ENCODE measurements at regions not wholly inside any gene's neighbourhood (a gene's known extent, or its start where the extent isn't known, plus 50 kb on each side); places are given as distances from the start of the nearest gene placed in this dataset.

GRCh38 chr14:61642614-61642982 lies 52.7 kb upstream of the HIF1A start:
- Histone ChIP-seq H3K9me3 (ENCODE audit: insufficient read depth, low read depth, low read length) (no peaks in the 10 kb centered on the region), H3K36me3 (ENCODE audit: insufficient read depth, low read length) (no peaks in the 10 kb centered on the region), H3K9ac (ENCODE audit: low read length) (no peak overlapping the region), H3K4me2 (ENCODE audit: low read length) (no peak overlapping the region), H3K27ac (ENCODE audit: low read depth, low read length) (no peak overlapping the region), H3K79me2 (ENCODE audit: insufficient read depth, low read length) (no peaks in the 10 kb centered on the region), H4K20me1 (ENCODE audit: insufficient read depth, low read length) (no peaks in the 10 kb centered on the region), H3K4me3 (ENCODE audit: insufficient read depth, low read depth, low read length) (no peak overlapping the region), H2AFZ (ENCODE audit: low read depth, low read length) (no peak overlapping the region), H3K4me1 (ENCODE audit: insufficient read depth, low read length) (no peaks in the 10 kb centered on the region), H3K27me3 (ENCODE audit: insufficient read depth, low read length) (no peaks in the 10 kb centered on the region)
- Mint-ChIP-seq H3K9me3 (ENCODE audit: unreplicated experiment) (peaks cover 4% of the 10 kb centered on the region), H3K4me1 (ENCODE audit: low read depth, unreplicated experiment) (peaks cover 25% of the 10 kb centered on the region), H3K27ac (ENCODE audit: unreplicated experiment) (peak overlapping the region; percentile 98), H3K36me3 (ENCODE audit: low read depth, unreplicated experiment) (no peaks in the 10 kb centered on the region), H3K27me3 (ENCODE audit: low read depth, unreplicated experiment) (no peaks in the 10 kb centered on the region), H3K4me3 (ENCODE audit: unreplicated experiment) (no peak overlapping the region)
- FAIRE-seq = no peak
- no peak for DNase-seq (ENCODE audit: low read depth)
- TF ChIP-seq CTCF (IDR thresholded peaks at IDR 0.05; ENCODE audit: insufficient read depth, low read depth, low read length) = no peak
- no peak for TF ChIP-seq EZH2 (IDR thresholded peaks at IDR 0.05; ENCODE audit: insufficient read depth, low read length)

DNA sequence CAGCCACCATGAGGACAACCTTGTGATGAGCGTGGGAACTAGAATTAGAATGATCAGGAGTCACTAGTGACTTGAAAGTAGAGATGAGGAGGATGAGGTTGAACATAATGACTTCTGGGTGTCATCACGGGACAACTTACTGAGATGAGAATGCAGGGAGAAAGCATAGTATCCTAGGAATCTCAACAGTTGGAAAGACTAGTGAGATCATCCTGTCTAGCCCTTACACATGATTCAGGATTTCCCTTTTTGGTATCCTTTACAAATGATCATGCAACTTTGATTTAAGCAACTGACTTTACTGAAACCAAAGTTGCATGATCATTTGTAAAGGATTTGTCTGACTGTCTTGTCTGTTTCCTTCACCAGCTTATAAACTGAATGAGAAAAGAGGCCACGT lies 51.8 kb upstream of the HIF1A start:
- peak overlapping the region; percentile 98 for H3K27ac Mint-ChIP-seq (ENCODE audit: unreplicated experiment)
- no peaks in the 10 kb centered on the region for H3K79me2 ChIP-seq (ENCODE audit: insufficient read depth, low read length)
- DNase-seq (ENCODE audit: low read depth) = peak; percentile 44
- no peak overlapping the region for H3K4me2 ChIP-seq (ENCODE audit: low read length)
- H4K20me1 ChIP-seq (ENCODE audit: insufficient read depth, low read length) = no peaks in the 10 kb centered on the region
- H3K4me3 ChIP-seq (ENCODE audit: insufficient read depth, low read depth, low read length) = no peak overlapping the region
- H3K27ac ChIP-seq (ENCODE audit: low read depth, low read length) = no peak overlapping the region
- no peak overlapping the region for H2AFZ ChIP-seq (ENCODE audit: low read depth, low read length)
- H3K4me1 ChIP-seq (ENCODE audit: insufficient read depth, low read length) = no peaks in the 10 kb centered on the region
- H3K27me3 Mint-ChIP-seq (ENCODE audit: low read depth, unreplicated experiment) = no peaks in the 10 kb centered on the region
- peaks cover 25% of the 10 kb centered on the region for H3K4me1 Mint-ChIP-seq (ENCODE audit: low read depth, unreplicated experiment)
- no peaks in the 10 kb centered on the region for H3K36me3 Mint-ChIP-seq (ENCODE audit: low read depth, unreplicated experiment)
- H3K9ac ChIP-seq (ENCODE audit: low read length) = no peak overlapping the region
- peak; percentile 54 for FAIRE-seq
- H3K4me3 Mint-ChIP-seq (ENCODE audit: unreplicated experiment) = peak overlapping the region; percentile 55
- H3K9me3 Mint-ChIP-seq (ENCODE audit: unreplicated experiment) = peaks cover 4% of the 10 kb centered on the region
- no peak for TF ChIP-seq EZH2 (IDR thresholded peaks at IDR 0.05; ENCODE audit: insufficient read depth, low read length)
- TF ChIP-seq CTCF (IDR thresholded peaks at IDR 0.05; ENCODE audit: insufficient read depth, low read depth, low read length) = no peak
- no peaks in the 10 kb centered on the region for H3K27me3 ChIP-seq (ENCODE audit: insufficient read depth, low read length)
- no peaks in the 10 kb centered on the region for H3K36me3 ChIP-seq (ENCODE audit: insufficient read depth, low read length)
- H3K9me3 ChIP-seq (ENCODE audit: insufficient read depth, low read depth, low read length) = no peaks in the 10 kb centered on the region

GRCh38 chr14:61644175-61644574 lies 51.1 kb upstream of the HIF1A start:
- H3K9me3 ChIP-seq (ENCODE audit: insufficient read depth, low read depth, low read length) = no peaks in the 10 kb centered on the region
- peaks cover 25% of the 10 kb centered on the region for H3K4me1 Mint-ChIP-seq (ENCODE audit: low read depth, unreplicated experiment)
- H3K4me3 ChIP-seq (ENCODE audit: insufficient read depth, low read depth, low read length) = no peak overlapping the region
- no peak for TF ChIP-seq CTCF (IDR thresholded peaks at IDR 0.05; ENCODE audit: insufficient read depth, low read depth, low read length)
- no peak for TF ChIP-seq EZH2 (IDR thresholded peaks at IDR 0.05; ENCODE audit: insufficient read depth, low read length)
- H3K9me3 Mint-ChIP-seq (ENCODE audit: unreplicated experiment) = peaks cover 4% of the 10 kb centered on the region
- H3K4me1 ChIP-seq (ENCODE audit: insufficient read depth, low read length) = no peaks in the 10 kb centered on the region
- FAIRE-seq (no peak), DNase-seq (ENCODE audit: low read depth) (no peak)
- peak overlapping the region; percentile 90 for H3K27ac Mint-ChIP-seq (ENCODE audit: unreplicated experiment)
- no peak overlapping the region for H3K9ac ChIP-seq (ENCODE audit: low read length)
- H3K4me2 ChIP-seq (ENCODE audit: low read length) = no peak overlapping the region
- no peak overlapping the region for H2AFZ ChIP-seq (ENCODE audit: low read depth, low read length)
- no peaks in the 10 kb centered on the region for H3K27me3 Mint-ChIP-seq (ENCODE audit: low read depth, unreplicated experiment)
- H3K36me3 Mint-ChIP-seq (ENCODE audit: low read depth, unreplicated experiment) = no peaks in the 10 kb centered on the region
- no peaks in the 10 kb centered on the region for H3K27me3 ChIP-seq (ENCODE audit: insufficient read depth, low read length)
- H3K4me3 Mint-ChIP-seq (ENCODE audit: unreplicated experiment) = no peak overlapping the region
- no peak overlapping the region for H3K27ac ChIP-seq (ENCODE audit: low read depth, low read length)
- no peaks in the 10 kb centered on the region for H4K20me1 ChIP-seq (ENCODE audit: insufficient read depth, low read length)
- H3K79me2 ChIP-seq (ENCODE audit: insufficient read depth, low read length) = no peaks in the 10 kb centered on the region
- no peaks in the 10 kb centered on the region for H3K36me3 ChIP-seq (ENCODE audit: insufficient read depth, low read length)

Data from astrocyte (in vitro differentiated cells and primary cell).